H1 (cell line): ENCODE measurements at regions not wholly inside any gene's neighbourhood (a gene's known extent, or its start where the extent isn't known, plus 50 kb on each side); places are given as distances from the start of the nearest gene placed in this dataset.

Source experiments
- CTCF ChIA-PET: fragments of 300-600 bp; sonication (Branson Sonifier 250); formaldehyde crosslinking; loops from one replicate; lab custom pipeline; 2021; ENCODE audit not compliant: partially characterized antibody; lab: Charles Lee
- POLR2A ChIA-PET: fragments of 300-600 bp; sonication (Branson Sonifier 250); formaldehyde crosslinking; loops from one replicate; lab custom pipeline; 2021; ENCODE audit warnings: inconsistent platforms; ENCODE audit not compliant: partially characterized antibody; lab: Charles Lee
- DNase-seq, 2 experiments: peaks; one replicate each; pipeline versions ENCODE4 v3.0.0 to v3.0.0-alpha.2; 2010 to 2022; ENCODE audit warnings: low spot score in 2 of 2, low read depth in 1 of 2, mixed read lengths in 1 of 2
- FAIRE-seq: peaks from 2 replicates; lab custom pipeline; 2011; peaks lifted over from hg19 to GRCh38; lab: Jason Lieb, UNC
- H2AFZ ChIP-seq: 2 replicates; pipeline ENCODE4 v1.8.1; 2012; ENCODE audit warnings: low read length, inconsistent platforms
- H2AK5ac ChIP-seq: 2 replicates; pipeline ENCODE4 v1.6.1; 2013; ENCODE audit warnings: low read depth, low read length
- H2BK120ac ChIP-seq: replicated peaks from 2 replicates; pipeline ENCODE3; 2013; ENCODE audit warnings: low read depth, low read length, inconsistent platforms
- H2BK12ac ChIP-seq: 2 replicates; pipeline ENCODE4 v1.6.1; 2013; ENCODE audit warnings: low read depth, low read length
- H2BK15ac ChIP-seq: 2 replicates; pipeline ENCODE4 v1.6.1; 2013; ENCODE audit warnings: low read length
- H2BK20ac ChIP-seq: 2 replicates; pipeline ENCODE4 v1.6.1; 2013; ENCODE audit warnings: low read length
- H2BK5ac ChIP-seq: 2 replicates; pipeline ENCODE4 v1.6.1; 2013; ENCODE audit warnings: low read depth, low read length
- H3K14ac ChIP-seq: 2 replicates; pipeline ENCODE4 v1.6.1; 2013; ENCODE audit warnings: inconsistent platforms; ENCODE audit not compliant: insufficient read length
- H3K18ac ChIP-seq: 2 replicates; pipeline ENCODE4 v1.6.1; 2013; ENCODE audit warnings: low read length; ENCODE audit errors: extremely low read depth
- H3K23ac ChIP-seq: 2 replicates; pipeline ENCODE4 v1.6.1; 2013; ENCODE audit warnings: inconsistent platforms; ENCODE audit not compliant: insufficient read length
- H3K23me2 ChIP-seq: 2 replicates; pipeline ENCODE4 v1.6.1; 2013; ENCODE audit warnings: low read depth, low read length
- H3K27ac ChIP-seq: 2 replicates; pipeline ENCODE4 v1.6.1; 2011; ENCODE audit warnings: low read depth, low read length, inconsistent platforms
- H3K27me3 ChIP-seq, 4 experiments: replicated peaks in 1 of 4; 1 replicate in 1 of 4; 2 replicates in 3 of 4; pipeline versions ENCODE4 v1.6.1 to v1.8.1; 2011 to 2013; ENCODE audit warnings: low read length in 3 of 4, mild to moderate bottlenecking in 3 of 4, inconsistent platforms in 2 of 4, mixed read lengths in 2 of 4, moderate library complexity in 1 of 4; ENCODE audit not compliant: control insufficient read depth in 3 of 4, insufficient read depth in 3 of 4; ENCODE audit errors: extremely low read depth in 1 of 4
- H3K36me3 ChIP-seq, 4 experiments: 2 replicates each; pipeline versions ENCODE4 v1.6.1 to v1.8.1; 2011 to 2013; ENCODE audit warnings: mild to moderate bottlenecking in 4 of 4, low read length in 3 of 4, moderate library complexity in 2 of 4, control low read depth in 1 of 4, inconsistent platforms in 1 of 4; ENCODE audit not compliant: insufficient read depth in 4 of 4, control insufficient read depth in 2 of 4
- H3K4ac ChIP-seq: replicated peaks from 2 replicates; pipeline ENCODE3; 2013; ENCODE audit warnings: low read length, low read depth, mixed read lengths, inconsistent platforms; ENCODE audit not compliant: insufficient read length
- H3K4me1 ChIP-seq, 4 experiments: replicated peaks in 1 of 4; 1 replicate in 1 of 4; 2 replicates in 3 of 4; pipeline versions ENCODE4 v1.6.1 to v1.8.1; 2011 to 2013; ENCODE audit warnings: low read length in 3 of 4, inconsistent platforms in 2 of 4, mixed read lengths in 1 of 4; ENCODE audit not compliant: insufficient read depth in 4 of 4, control insufficient read depth in 3 of 4
- H3K4me2 ChIP-seq, 2 experiments: 2 replicates each; pipeline versions ENCODE4 v1.6.1 to v1.8.1; 2011 to 2013; ENCODE audit warnings: low read depth in 2 of 2, low read length in 2 of 2, control low read depth in 1 of 2, inconsistent platforms in 1 of 2, mild to moderate bottlenecking in 1 of 2; ENCODE audit not compliant: insufficient read depth in 1 of 2
- H3K4me3 ChIP-seq, 4 experiments: fragments of 200-600, 300-600 bp in 1 of 4; sonication (generic), shearing (Covaris generic), sonication (Bioruptor Twin) in 1 of 4; 2 replicates each; pipeline versions ENCODE4 v1.5.1 to v1.8.1; 2011 to 2016; ENCODE audit warnings: low read length in 4 of 4, low read depth in 3 of 4, control low read depth in 2 of 4, inconsistent platforms in 2 of 4, mild to moderate bottlenecking in 2 of 4, mixed read lengths in 1 of 4, moderate library complexity in 1 of 4; ENCODE audit not compliant: insufficient read depth in 2 of 4; ENCODE audit errors: extremely low read depth in 1 of 4
- H3K56ac ChIP-seq: replicated peaks from 2 replicates; pipeline ENCODE3; 2013; ENCODE audit warnings: low read depth, mild to moderate bottlenecking, mixed read lengths, low read length, inconsistent platforms; ENCODE audit not compliant: insufficient read length
- H3K79me1 ChIP-seq: 2 replicates; pipeline ENCODE4 v1.6.1; 2013; ENCODE audit warnings: low read depth, low read length, control low read depth
- H3K79me2 ChIP-seq, 2 experiments: 2 replicates each; pipeline versions ENCODE4 v1.6.1 to v1.8.1; 2012 to 2013; ENCODE audit warnings: low read length in 2 of 2, mild to moderate bottlenecking in 2 of 2, inconsistent platforms in 1 of 2; ENCODE audit not compliant: insufficient read depth in 2 of 2, control insufficient read depth in 1 of 2
- H3K9ac ChIP-seq, 4 experiments: replicated peaks in 1 of 4; 1 replicate in 1 of 4; 2 replicates in 3 of 4; pipeline versions ENCODE4 v1.6.1 to v1.8.1; 2011 to 2013; ENCODE audit warnings: low read depth in 3 of 4, low read length in 3 of 4, control low read depth in 2 of 4, mild to moderate bottlenecking in 2 of 4, moderate library complexity in 2 of 4, inconsistent platforms in 1 of 4; ENCODE audit errors: extremely low read depth in 1 of 4
- H3K9me3 ChIP-seq, 2 experiments: 2 replicates each; pipeline versions ENCODE4 v1.6.1 to v1.8.1; 2012 to 2013; ENCODE audit warnings: mild to moderate bottlenecking in 2 of 2, moderate library complexity in 2 of 2, control low read depth in 1 of 2, inconsistent platforms in 1 of 2, low read depth in 1 of 2, low read length in 1 of 2, mixed read lengths in 1 of 2; ENCODE audit not compliant: insufficient read depth in 2 of 2
- H4K20me1 ChIP-seq, 2 experiments: replicated peaks in 1 of 2; 2 replicates each; pipeline versions ENCODE3 to v1.8.1; 2011 to 2013; ENCODE audit warnings: inconsistent platforms in 2 of 2, low read length in 2 of 2, mild to moderate bottlenecking in 1 of 2; ENCODE audit not compliant: insufficient read depth in 2 of 2, control insufficient read depth in 1 of 2
- H4K5ac ChIP-seq: 2 replicates; pipeline ENCODE4 v1.6.1; 2013; ENCODE audit warnings: low read length, low read depth, mixed read lengths, inconsistent platforms; ENCODE audit not compliant: insufficient read length
- H4K8ac ChIP-seq: 2 replicates; pipeline ENCODE4 v1.8.0; 2013; ENCODE audit warnings: mild to moderate bottlenecking, moderate library complexity, low read length, inconsistent platforms; ENCODE audit not compliant: insufficient read depth; ENCODE audit errors: extremely low read depth
- H4K91ac ChIP-seq: replicated peaks from 2 replicates; pipeline ENCODE3; 2013; ENCODE audit warnings: low read length, mixed read lengths, inconsistent platforms; ENCODE audit not compliant: insufficient read length
- RAD21 ChIP-seq, 2 experiments: IDR thresholded peaks in 1 of 2; conservative IDR thresholded peaks in 1 of 2; 2 replicates each; pipeline ENCODE4 v1.6.1; 2011; ENCODE audit warnings: low read depth in 2 of 2, low read length in 2 of 2, improper control_type of control experiment in 1 of 2, inconsistent platforms in 1 of 2, mild to moderate bottlenecking in 1 of 2, moderate library complexity in 1 of 2
- WGBS, 2 experiments: shearing (Covaris generic) in 1 of 2; methylation state at CpG; one replicate each; pipeline versions ENCODE4 v1.1.6 to v1.1.7; 2013 to 2015; ENCODE audit warnings: low lambda C conversion rate in 2 of 2, mixed read lengths in 2 of 2, inconsistent platforms in 1 of 2, low coverage in 1 of 2, missing lambda C conversion rate in 1 of 2; ENCODE audit not compliant: insufficient replicate concordance in 2 of 2, insufficient coverage in 1 of 2, insufficient read length in 1 of 2; ENCODE audit errors: extremely low coverage in 1 of 2, missing lambda C conversion rate in 1 of 2; 5-methylcytosine and 5-hydroxymethylcytosine counted together
- TF ChIP-seq, protein P1 (sequence below): IDR thresholded peaks from 2 replicates; pipeline ENCODE4 v1.6.1; 2011; ENCODE audit warnings: low read depth, mild to moderate bottlenecking, low read length; ENCODE audit not compliant: insufficient read depth

DNA sequence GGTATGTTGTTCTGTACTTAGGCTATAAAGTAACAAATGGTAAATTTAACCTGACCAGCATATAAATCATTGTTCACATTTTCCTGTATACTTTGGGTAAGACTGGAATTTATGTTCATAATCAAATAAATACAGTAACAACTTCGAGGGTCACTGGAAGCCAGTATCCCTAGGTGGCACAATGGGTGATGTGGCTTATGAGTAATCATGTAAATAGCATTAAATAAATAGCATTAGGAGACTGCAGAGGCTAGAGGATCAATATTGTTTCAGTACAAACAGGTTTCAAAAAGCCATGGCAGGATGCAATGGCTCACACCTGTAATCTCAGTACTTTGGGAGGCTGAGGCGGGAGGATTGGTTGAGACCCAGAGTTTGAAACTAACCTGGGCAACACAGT, 690.6 kb downstream of the SLC4A3 start:
- no peak for FAIRE-seq
- no peak overlapping the region for H2BK120ac ChIP-seq
- WGBS, 2 experiments: 78% methylated on average over 2 of the region's 2 CpGs; no CpG with 5 or more reads in 1 of the 2 experiments

More for the DNA sequence above, 690.6 kb downstream of the SLC4A3 start:
- Histone ChIP-seq H3K27ac (no peak overlapping the region), H3K9ac (no peak overlapping the region), H3K79me1 (no peaks in the 10 kb centered on the region), H2BK15ac (no peak overlapping the region), H2BK12ac (no peak overlapping the region), H2AFZ (no peak overlapping the region), H3K9me3 (no peaks in the 10 kb centered on the region), H3K79me2 (no peaks in the 10 kb centered on the region), H2BK5ac (no peak overlapping the region), H4K8ac (no peak overlapping the region), H2AK5ac (no peak overlapping the region), H4K5ac (no peak overlapping the region), H4K20me1 (no peaks in the 10 kb centered on the region), H3K4me1 (no peaks in the 10 kb centered on the region), H3K27me3 (no peaks in the 10 kb centered on the region), H3K4me2 (no peak overlapping the region), H3K14ac (no peak overlapping the region), H3K4ac (no peak overlapping the region), H3K56ac (no peak overlapping the region), H2BK20ac (no peak overlapping the region), H3K4me3 (no peak overlapping the region), H4K91ac (no peak overlapping the region), H3K18ac (no peak overlapping the region), H3K23ac (no peak overlapping the region), H3K23me2 (no peaks in the 10 kb centered on the region), H3K36me3 (no peaks in the 10 kb centered on the region)
- POLR2A ChIA-PET: no interaction called here
- DNase-seq: no peak
- no peak for TF ChIP-seq RAD21 (IDR thresholded peaks at IDR 0.05 in 1 of 2, conservative IDR thresholded peaks at IDR 0.05 in 1 of 2; ENCODE audit: low read depth in 2 of 2, low read length in 2 of 2)
- TF ChIP-seq, protein P1, sequence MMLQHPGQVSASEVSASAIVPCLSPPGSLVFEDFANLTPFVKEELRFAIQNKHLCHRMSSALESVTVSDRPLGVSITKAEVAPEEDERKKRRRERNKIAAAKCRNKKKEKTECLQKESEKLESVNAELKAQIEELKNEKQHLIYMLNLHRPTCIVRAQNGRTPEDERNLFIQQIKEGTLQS: no peak
- CTCF ChIA-PET: no interaction called here
